ENCODE measurements at regions not wholly inside any gene's neighbourhood (a gene's known extent, or its start where the extent isn't known, plus 50 kb on each side); places are given as distances from the start of the nearest gene placed in this dataset.

- 70 to 90% (median 86%) methylated on average over 1 of the region's 1 CpG for WGBS, 4 donors
- intact Hi-C loops (cut with DNase I) = no loop called here
- Histone ChIP-seq H3K27me3 (no peaks in the 10 kb centered on the region), H3K4me1 (replicated peaks in 1 of 2) (no peaks in the 10 kb centered on the region), H3K27ac (no peak overlapping the region), H3K4me3 (no peak overlapping the region), H3K36me3 (replicated peaks in 1 of 2) (no peaks in the 10 kb centered on the region), H3K9me3 (replicated peaks in 1 of 3) (no peaks in the 10 kb centered on the region)
- no peak for DNase-seq
- TF ChIP-seq, protein P1, sequence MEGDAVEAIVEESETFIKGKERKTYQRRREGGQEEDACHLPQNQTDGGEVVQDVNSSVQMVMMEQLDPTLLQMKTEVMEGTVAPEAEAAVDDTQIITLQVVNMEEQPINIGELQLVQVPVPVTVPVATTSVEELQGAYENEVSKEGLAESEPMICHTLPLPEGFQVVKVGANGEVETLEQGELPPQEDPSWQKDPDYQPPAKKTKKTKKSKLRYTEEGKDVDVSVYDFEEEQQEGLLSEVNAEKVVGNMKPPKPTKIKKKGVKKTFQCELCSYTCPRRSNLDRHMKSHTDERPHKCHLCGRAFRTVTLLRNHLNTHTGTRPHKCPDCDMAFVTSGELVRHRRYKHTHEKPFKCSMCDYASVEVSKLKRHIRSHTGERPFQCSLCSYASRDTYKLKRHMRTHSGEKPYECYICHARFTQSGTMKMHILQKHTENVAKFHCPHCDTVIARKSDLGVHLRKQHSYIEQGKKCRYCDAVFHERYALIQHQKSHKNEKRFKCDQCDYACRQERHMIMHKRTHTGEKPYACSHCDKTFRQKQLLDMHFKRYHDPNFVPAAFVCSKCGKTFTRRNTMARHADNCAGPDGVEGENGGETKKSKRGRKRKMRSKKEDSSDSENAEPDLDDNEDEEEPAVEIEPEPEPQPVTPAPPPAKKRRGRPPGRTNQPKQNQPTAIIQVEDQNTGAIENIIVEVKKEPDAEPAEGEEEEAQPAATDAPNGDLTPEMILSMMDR (IDR thresholded peaks at IDR 0.05) = no peak
- no peak for TF ChIP-seq POLR2A (IDR thresholded peaks at IDR 0.05)
These were observed 1438.5 kb downstream of the GRIK2 start for GRCh38 chr6:102832021-102832420.

- H3K27me3 ChIP-seq = no peaks in the 10 kb centered on the region
- H3K4me1 ChIP-seq (replicated peaks in 1 of 2) = no peaks in the 10 kb centered on the region
- no peak for DNase-seq
- 33 to 38% (median 34%) methylated on average over 2 of the region's 2 CpGs for WGBS, 4 donors
- intact Hi-C loops (cut with DNase I) = no loop called here
- H3K36me3 ChIP-seq (replicated peaks in 1 of 2) = no peaks in the 10 kb centered on the region
- TF ChIP-seq, protein P1 (IDR thresholded peaks at IDR 0.05) = no peak
- no peak for TF ChIP-seq POLR2A (IDR thresholded peaks at IDR 0.05)
- no peak overlapping the region for H3K4me3 ChIP-seq
- H3K9me3 ChIP-seq (replicated peaks in 1 of 3) = no peaks in the 10 kb centered on the region
- no peak overlapping the region for H3K27ac ChIP-seq
These were observed 1426.6 kb downstream of the GRIK2 start for GRCh38 chr6:102820098-102820497.

GRCh38 chr6:102815207-102815606 is 1421.7 kb downstream of the GRIK2 start:
- intact Hi-C loops (cut with DNase I) = no loop called here
- no peaks in the 10 kb centered on the region for H3K36me3 ChIP-seq (replicated peaks in 1 of 2)
- no peaks in the 10 kb centered on the region for H3K4me1 ChIP-seq (replicated peaks in 1 of 2)
- WGBS, 4 donors = 70 to 77% (median 73%) methylated on average over 4 of the region's 4 CpGs
- H3K9me3 ChIP-seq (replicated peaks in 1 of 3) = no peaks in the 10 kb centered on the region
- no peaks in the 10 kb centered on the region for H3K27me3 ChIP-seq
- no peak for DNase-seq
- no peak overlapping the region for H3K4me3 ChIP-seq
- H3K27ac ChIP-seq = no peak overlapping the region
- TF ChIP-seq, protein P1 (IDR thresholded peaks at IDR 0.05) = no peak
- no peak for TF ChIP-seq POLR2A (IDR thresholded peaks at IDR 0.05)

GRCh38 chr6:102813489-102814275 is 1420.2 kb downstream of the GRIK2 start:
- Histone ChIP-seq H3K9me3 (replicated peaks in 1 of 3) (no peaks in the 10 kb centered on the region), H3K27ac (no peak overlapping the region), H3K36me3 (replicated peaks in 1 of 2) (no peaks in the 10 kb centered on the region), H3K4me3 (no peak overlapping the region), H3K4me1 (replicated peaks in 1 of 2) (no peaks in the 10 kb centered on the region), H3K27me3 (no peaks in the 10 kb centered on the region)
- TF ChIP-seq, protein P1 (IDR thresholded peaks at IDR 0.05) = no peak
- no peak for TF ChIP-seq POLR2A (IDR thresholded peaks at IDR 0.05)
- intact Hi-C loops (cut with DNase I) = no loop called here
- no peak for DNase-seq
- WGBS, 4 donors = 79 to 87% (median 82%) methylated on average over 11 of the region's 11 CpGs
